Activated T-cell treated with anti-CD3 and anti-CD28 coated beads, Interleukin-2, amount 50 U/mL, for 24 hours (primary cell): ENCODE measurements at regions not wholly inside any gene's neighbourhood (a gene's known extent, or its start where the extent isn't known, plus 50 kb on each side); places are given as distances from the start of the nearest gene placed in this dataset.

Experiments used
- DNase-seq: peaks from one replicate; pipeline ENCODE4 v3.0.0-alpha.2; 2020
- H3K27ac Mint-ChIP-seq: 2 replicates; pipeline ENCODE4 v1.8.0; 2020; ENCODE audit warnings: mild to moderate bottlenecking, mixed read lengths
- H3K27me3 Mint-ChIP-seq: 2 replicates; pipeline ENCODE4 v1.8.0; 2020; ENCODE audit warnings: mixed read lengths
- H3K36me3 Mint-ChIP-seq: 2 replicates; pipeline ENCODE4 v1.8.0; 2020; ENCODE audit warnings: low read depth, mixed read lengths
- H3K4me1 Mint-ChIP-seq: 2 replicates; pipeline ENCODE4 v1.8.0; 2020; ENCODE audit warnings: low read depth, mixed read lengths
- H3K4me3 Mint-ChIP-seq: 2 replicates; pipeline ENCODE4 v1.8.0; 2020; ENCODE audit warnings: mild to moderate bottlenecking, moderate library complexity, mixed read lengths
- H3K9me3 Mint-ChIP-seq: 2 replicates; pipeline ENCODE4 v1.8.0; 2020; ENCODE audit warnings: mixed read lengths

- no peaks in the 10 kb centered on the region for H3K9me3 Mint-ChIP-seq
- H3K36me3 Mint-ChIP-seq, result no peaks in the 10 kb centered on the region
- no peaks in the 10 kb centered on the region for H3K27me3 Mint-ChIP-seq
- H3K4me3 Mint-ChIP-seq, result no peak overlapping the region
- DNase-seq, result no peak
- no peaks in the 10 kb centered on the region for H3K4me1 Mint-ChIP-seq
- no peak overlapping the region for H3K27ac Mint-ChIP-seq
Measured at GRCh38 chr1:58155418-58156123, 391.0 kb downstream of the OMA1 start.

GRCh38 chr1:58154256-58154655 is 392.3 kb downstream of the OMA1 start:
- no peaks in the 10 kb centered on the region for H3K36me3 Mint-ChIP-seq
- H3K4me3 Mint-ChIP-seq, result no peak overlapping the region
- H3K27ac Mint-ChIP-seq, result no peak overlapping the region
- no peaks in the 10 kb centered on the region for H3K4me1 Mint-ChIP-seq
- H3K9me3 Mint-ChIP-seq, result no peaks in the 10 kb centered on the region
- H3K27me3 Mint-ChIP-seq, result no peaks in the 10 kb centered on the region
- no peak for DNase-seq

GRCh38 chr1:58152697-58153096 is 393.8 kb downstream of the OMA1 start:
- H3K36me3 Mint-ChIP-seq, result no peaks in the 10 kb centered on the region
- H3K27me3 Mint-ChIP-seq, result no peaks in the 10 kb centered on the region
- DNase-seq, result no peak
- no peaks in the 10 kb centered on the region for H3K4me1 Mint-ChIP-seq
- no peaks in the 10 kb centered on the region for H3K9me3 Mint-ChIP-seq
- no peak overlapping the region for H3K27ac Mint-ChIP-seq
- no peak overlapping the region for H3K4me3 Mint-ChIP-seq

GRCh38 chr1:58149271-58149812 is 397.2 kb downstream of the OMA1 start:
- H3K36me3 Mint-ChIP-seq, result no peaks in the 10 kb centered on the region
- H3K9me3 Mint-ChIP-seq, result no peaks in the 10 kb centered on the region
- H3K27ac Mint-ChIP-seq, result no peak overlapping the region
- DNase-seq, result no peak
- no peaks in the 10 kb centered on the region for H3K27me3 Mint-ChIP-seq
- H3K4me3 Mint-ChIP-seq, result no peak overlapping the region
- no peaks in the 10 kb centered on the region for H3K4me1 Mint-ChIP-seq

GRCh38 chr1:58144698-58145270 is 401.7 kb downstream of the OMA1 start:
- H3K27me3 Mint-ChIP-seq, result no peaks in the 10 kb centered on the region
- no peak for DNase-seq
- H3K9me3 Mint-ChIP-seq, result no peaks in the 10 kb centered on the region
- no peaks in the 10 kb centered on the region for H3K36me3 Mint-ChIP-seq
- no peaks in the 10 kb centered on the region for H3K4me1 Mint-ChIP-seq
- H3K27ac Mint-ChIP-seq, result no peak overlapping the region
- no peak overlapping the region for H3K4me3 Mint-ChIP-seq

- H3K9me3 Mint-ChIP-seq, result peaks cover 1% of the 10 kb centered on the region
- DNase-seq, result no peak
- no peak overlapping the region for H3K27ac Mint-ChIP-seq
- H3K27me3 Mint-ChIP-seq, result no peaks in the 10 kb centered on the region
- H3K4me3 Mint-ChIP-seq, result no peak overlapping the region
- H3K36me3 Mint-ChIP-seq, result no peaks in the 10 kb centered on the region
- no peaks in the 10 kb centered on the region for H3K4me1 Mint-ChIP-seq
Measured at GRCh38 chr1:58143972-58144697, 402.4 kb downstream of the OMA1 start.

GRCh38 chr1:58136387-58136786 is 410.1 kb downstream of the OMA1 start:
- H3K36me3 Mint-ChIP-seq, result no peaks in the 10 kb centered on the region

GRCh38 chr1:58135821-58136321 is 410.7 kb downstream of the OMA1 start:
- Mint-ChIP-seq H3K27ac (no peak overlapping the region), H3K36me3 (no peaks in the 10 kb centered on the region), H3K4me1 (no peaks in the 10 kb centered on the region)

More at GRCh38 chr1:58136387-58136786, 410.1 kb downstream of the OMA1 start:
- H3K9me3 Mint-ChIP-seq, result peaks cover 10% of the 10 kb centered on the region
- DNase-seq, result no peak
- no peaks in the 10 kb centered on the region for H3K4me1 Mint-ChIP-seq
- no peaks in the 10 kb centered on the region for H3K27me3 Mint-ChIP-seq
- H3K4me3 Mint-ChIP-seq, result no peak overlapping the region
- H3K27ac Mint-ChIP-seq, result no peak overlapping the region

GRCh38 chr1:58133562-58133961 is 413.0 kb downstream of the OMA1 start:
- Mint-ChIP-seq H3K9me3 (peaks cover 7% of the 10 kb centered on the region), H3K27me3 (no peaks in the 10 kb centered on the region), H3K4me1 (no peaks in the 10 kb centered on the region), H3K36me3 (no peaks in the 10 kb centered on the region), H3K4me3 (no peak overlapping the region), H3K27ac (no peak overlapping the region)
- DNase-seq, result no peak

More at GRCh38 chr1:58135821-58136321, 410.7 kb downstream of the OMA1 start:
- H3K9me3 Mint-ChIP-seq, result peaks cover 10% of the 10 kb centered on the region
- no peaks in the 10 kb centered on the region for H3K27me3 Mint-ChIP-seq
- DNase-seq, result no peak
- no peak overlapping the region for H3K4me3 Mint-ChIP-seq

- no peaks in the 10 kb centered on the region for H3K4me1 Mint-ChIP-seq
- no peak overlapping the region for H3K27ac Mint-ChIP-seq
- H3K36me3 Mint-ChIP-seq, result no peaks in the 10 kb centered on the region
- no peaks in the 10 kb centered on the region for H3K27me3 Mint-ChIP-seq
- DNase-seq, result no peak
- no peak overlapping the region for H3K4me3 Mint-ChIP-seq
- H3K9me3 Mint-ChIP-seq, result no peaks in the 10 kb centered on the region
Measured at GRCh38 chr1:58123051-58123450, 423.5 kb downstream of the OMA1 start.

- Mint-ChIP-seq H3K36me3 (no peaks in the 10 kb centered on the region), H3K4me3 (no peak overlapping the region), H3K4me1 (no peaks in the 10 kb centered on the region), H3K27ac (no peak overlapping the region), H3K9me3 (no peaks in the 10 kb centered on the region), H3K27me3 (no peaks in the 10 kb centered on the region)
- no peak for DNase-seq
Measured at GRCh38 chr1:58119971-58120370, 426.6 kb downstream of the OMA1 start.

GRCh38 chr1:58116284-58116683 is 430.2 kb downstream of the OMA1 start:
- Mint-ChIP-seq H3K4me1 (no peaks in the 10 kb centered on the region), H3K27ac (no peak overlapping the region), H3K27me3 (no peaks in the 10 kb centered on the region), H3K9me3 (peaks cover 7% of the 10 kb centered on the region), H3K4me3 (no peak overlapping the region), H3K36me3 (no peaks in the 10 kb centered on the region)
- DNase-seq, result no peak

- Mint-ChIP-seq H3K27ac (no peak overlapping the region), H3K4me1 (no peaks in the 10 kb centered on the region), H3K9me3 (peaks cover 6% of the 10 kb centered on the region), H3K27me3 (no peaks in the 10 kb centered on the region), H3K4me3 (no peak overlapping the region), H3K36me3 (no peaks in the 10 kb centered on the region)
- DNase-seq, result no peak
Measured at GRCh38 chr1:58109646-58110200, 436.8 kb downstream of the OMA1 start.

- no peak for DNase-seq
- H3K27ac Mint-ChIP-seq, result no peak overlapping the region
- no peaks in the 10 kb centered on the region for H3K36me3 Mint-ChIP-seq
- H3K27me3 Mint-ChIP-seq, result peaks cover 1% of the 10 kb centered on the region
- H3K4me3 Mint-ChIP-seq, result no peak overlapping the region
- H3K4me1 Mint-ChIP-seq, result no peaks in the 10 kb centered on the region
- H3K9me3 Mint-ChIP-seq, result no peaks in the 10 kb centered on the region
Measured at GRCh38 chr1:58108783-58109182, 437.7 kb downstream of the OMA1 start.
